ENCODE measurements at regions not wholly inside any gene's neighbourhood (a gene's known extent, or its start where the extent isn't known, plus 50 kb on each side); places are given as distances from the start of the nearest gene placed in this dataset.

- TF ChIP-seq CTCF (IDR thresholded peaks at IDR 0.05) (no peak), ZFX (IDR thresholded peaks at IDR 0.05; ENCODE audit: borderline replicate concordance) (no peak)
These were observed 665.6 kb downstream of the FGF9 start for GRCh38 chr13:22336460-22336859.

Measured in 22Rv1 (cell line).